Renal cortex interstitium (tissue), 11 donors: ENCODE measurements at regions not wholly inside any gene's neighbourhood (a gene's known extent, or its start where the extent isn't known, plus 50 kb on each side); places are given as distances from the start of the nearest gene placed in this dataset.
"Not testable (repeated sequence)": the region's sequence is repeated elsewhere in the genome, so short reads cannot be mapped to it uniquely, and the experiment has no call there.

Experiments
- DNase-seq, 11 donors: peaks; one replicate each; pipeline ENCODE4 v3.0.0-alpha.2; 2013; ENCODE audit warnings: low read depth in 9 of 11, low spot score in 4 of 11; ENCODE audit errors: extremely low read depth in 1 of 11

DNA sequence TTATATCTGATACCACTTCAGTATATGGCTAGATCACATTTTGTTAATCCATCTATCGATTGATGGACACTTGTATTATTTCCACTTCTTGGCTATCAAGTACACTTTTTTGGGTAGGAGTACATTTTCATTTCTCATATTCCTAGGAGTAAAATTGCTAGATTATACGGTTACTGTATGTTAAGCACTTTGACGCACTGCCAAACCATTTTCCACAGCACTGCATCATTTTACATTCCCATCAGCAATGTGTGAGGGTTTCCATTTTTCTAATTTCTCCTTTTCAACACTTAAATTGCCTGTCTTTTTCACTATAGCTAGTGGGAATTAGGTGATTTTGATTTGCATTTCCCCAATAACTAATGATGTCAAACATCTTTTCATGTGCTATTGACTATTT, 179.3 kb upstream of the B3GAT1 start:
- no peak for DNase-seq

DNA sequence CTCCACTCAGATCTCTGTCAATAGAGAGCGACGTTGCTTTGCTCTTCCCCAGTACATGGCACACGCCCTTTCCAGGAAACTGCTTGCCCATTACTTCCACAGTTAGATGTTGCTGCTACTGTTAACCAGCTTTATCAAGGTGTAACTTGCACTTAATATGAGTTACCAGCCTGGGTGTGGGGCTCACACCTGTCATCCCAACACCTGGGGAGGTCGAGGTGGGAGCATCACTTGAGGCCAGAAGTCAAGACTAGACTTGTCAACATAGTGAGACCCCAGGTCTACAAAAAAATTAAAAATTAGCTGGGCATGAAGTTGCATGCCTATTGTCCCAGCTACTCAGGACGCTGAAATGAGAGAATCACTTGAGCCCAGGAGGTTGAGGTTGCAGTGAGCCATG, 177.1 kb upstream of the B3GAT1 start:
- no peak for DNase-seq

DNA sequence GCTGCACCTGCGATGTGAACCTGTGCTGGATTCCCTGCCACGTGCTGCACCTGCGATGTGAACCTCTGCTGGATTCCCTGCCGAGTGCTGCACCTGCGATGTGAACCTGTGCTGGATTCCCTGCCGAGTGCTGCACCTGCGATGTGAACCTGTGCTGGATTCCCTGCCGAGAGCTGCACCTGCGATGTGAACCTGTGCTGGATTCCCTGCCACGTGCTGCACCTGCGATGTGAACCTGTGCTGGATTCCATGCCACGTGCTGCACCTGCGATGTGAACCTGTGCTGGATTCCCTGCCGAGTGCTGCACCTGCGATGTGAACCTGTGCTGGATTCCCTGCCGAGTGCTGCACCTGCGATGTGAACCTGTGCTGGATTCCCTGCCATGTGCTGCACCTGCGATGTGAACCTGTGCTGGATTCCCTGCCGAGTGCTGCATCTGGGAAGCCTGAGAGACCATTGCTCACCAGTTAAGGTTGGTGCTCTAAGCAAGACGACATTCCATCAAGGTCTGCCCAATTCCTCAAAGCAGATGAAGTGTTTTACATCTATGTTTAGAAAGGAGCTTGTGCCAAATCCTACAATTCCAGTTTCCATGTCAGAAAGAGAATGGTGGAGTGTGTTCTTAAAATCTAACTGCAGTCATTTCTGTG, 176.5 kb upstream of the B3GAT1 start:
- not testable (repeated sequence) for DNase-seq

DNA sequence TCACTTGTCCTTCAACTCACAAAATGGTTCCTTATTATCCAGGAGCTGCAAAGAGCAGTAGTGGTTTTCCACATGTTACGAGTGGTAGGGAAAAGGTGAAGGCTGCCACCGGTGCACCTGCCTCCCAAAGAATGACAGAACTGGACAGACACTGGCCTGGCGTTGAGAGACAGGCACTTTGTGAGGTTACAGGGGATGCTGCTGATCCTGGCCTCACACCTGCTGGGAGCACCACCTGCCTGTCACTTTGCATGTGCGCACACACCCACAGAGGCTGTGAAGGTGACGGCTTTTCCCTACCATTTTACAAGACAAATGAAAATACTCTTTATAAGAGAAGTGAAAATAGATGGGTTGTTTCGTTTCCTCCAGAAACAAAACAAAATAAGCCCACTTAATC, 175.3 kb upstream of the B3GAT1 start:
- no peak for DNase-seq

DNA sequence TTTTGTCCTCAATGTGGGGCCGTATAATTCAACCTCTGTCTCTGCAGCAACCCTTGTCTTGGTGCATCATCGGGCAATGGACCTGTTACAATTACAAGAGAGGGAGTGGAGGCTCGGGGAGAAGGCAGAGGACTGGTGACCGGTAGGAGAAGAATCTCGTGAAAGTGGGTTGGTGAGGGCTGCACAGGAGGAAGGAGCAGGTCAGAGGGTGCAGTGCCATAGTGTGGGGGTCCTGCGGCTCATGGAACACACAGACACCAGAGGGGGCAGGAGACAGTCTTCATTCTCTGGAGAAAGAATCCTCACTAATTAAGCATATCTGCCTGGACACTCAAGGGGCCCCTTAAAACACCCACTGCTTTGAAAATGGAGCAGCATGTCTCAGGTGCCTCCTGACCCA, 174.7 kb upstream of the B3GAT1 start:
- DNase-seq, result no peak

DNA sequence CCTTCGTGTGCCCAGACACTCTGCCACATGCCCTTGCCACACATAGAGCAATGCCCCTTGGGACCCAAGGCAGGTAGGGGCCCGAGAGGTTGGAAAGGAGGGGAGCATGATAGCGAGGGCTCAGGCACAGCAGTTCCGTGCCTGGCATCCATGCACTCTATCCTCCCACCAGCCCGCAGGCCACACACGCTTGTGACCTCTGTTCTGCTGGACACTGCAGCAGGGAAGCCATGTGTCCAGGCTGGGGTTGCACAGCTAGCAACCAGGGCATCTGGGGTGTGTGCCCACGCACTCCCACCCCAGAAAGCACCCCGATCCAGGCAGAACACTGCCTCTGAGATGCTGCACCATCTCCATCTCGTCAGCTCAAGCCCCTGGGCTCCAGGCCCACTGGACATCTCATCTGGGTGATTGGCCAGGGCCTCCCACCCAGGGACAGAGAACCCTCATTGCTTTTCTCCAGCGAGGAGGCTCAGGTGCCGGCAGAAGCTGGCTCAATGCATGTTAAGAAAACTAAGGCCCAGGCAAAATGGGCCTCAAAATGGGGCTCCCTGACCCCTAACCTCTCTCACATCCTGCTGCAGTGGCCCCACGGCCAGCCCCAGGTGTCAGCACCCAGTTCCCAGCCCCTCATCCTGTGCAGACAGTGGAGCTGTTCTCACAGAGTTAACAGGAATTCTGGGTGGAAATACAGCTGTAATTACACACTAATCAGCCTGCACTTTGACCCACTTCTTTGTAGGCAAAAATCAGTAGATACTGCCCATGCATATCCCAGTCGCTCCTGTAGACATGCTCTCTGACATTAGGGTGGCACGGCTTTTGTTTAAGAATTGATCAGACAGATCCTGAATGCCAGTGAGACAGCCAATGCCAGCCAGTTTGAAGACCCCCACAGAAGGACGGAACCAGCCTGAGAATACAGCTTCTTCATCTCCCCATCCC, 173.9 kb upstream of the B3GAT1 start:
- no peak for DNase-seq

DNA sequence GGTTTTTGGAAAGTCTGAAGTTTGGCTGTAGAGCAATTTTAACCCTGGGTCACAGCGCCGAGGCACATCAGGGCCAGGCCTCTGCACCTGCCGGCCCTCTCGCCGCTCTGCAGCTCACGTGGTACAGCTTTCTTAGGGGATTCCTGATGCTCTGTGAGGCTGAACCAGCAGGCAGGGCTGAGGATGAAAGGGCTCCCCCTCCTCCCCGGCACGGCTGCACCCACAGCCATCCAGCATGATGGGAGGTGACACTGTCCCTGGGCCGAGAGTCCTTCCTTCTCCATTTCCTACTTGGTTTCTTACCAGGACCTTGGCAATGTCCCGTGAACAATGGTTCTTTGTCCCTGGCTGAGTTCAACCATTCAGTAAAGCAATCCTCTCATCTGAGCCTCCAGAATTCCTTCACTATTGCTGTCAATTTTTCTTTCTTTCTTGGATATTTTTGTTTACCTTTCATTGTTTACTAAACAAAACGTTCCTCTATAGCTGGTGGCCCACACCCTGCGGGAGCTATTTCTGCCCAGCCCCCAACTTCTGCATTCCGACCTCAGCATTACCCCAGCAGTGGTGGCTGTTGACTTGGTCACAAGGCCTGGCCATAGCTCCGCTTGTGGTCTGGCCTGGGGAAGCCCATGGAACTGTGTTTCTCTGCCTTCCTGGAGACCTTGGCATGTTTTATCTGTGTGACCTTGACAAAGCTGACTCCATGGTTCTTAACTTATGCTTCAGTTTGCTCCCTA, 172.8 kb upstream of the B3GAT1 start:
- DNase-seq, result peak in 8 of 11 donors; percentile 23 to 63 (median 42)

- no peak for DNase-seq
Observed at GRCh38 chr11:134584001-134584561, 172.0 kb upstream of the B3GAT1 start.

DNA sequence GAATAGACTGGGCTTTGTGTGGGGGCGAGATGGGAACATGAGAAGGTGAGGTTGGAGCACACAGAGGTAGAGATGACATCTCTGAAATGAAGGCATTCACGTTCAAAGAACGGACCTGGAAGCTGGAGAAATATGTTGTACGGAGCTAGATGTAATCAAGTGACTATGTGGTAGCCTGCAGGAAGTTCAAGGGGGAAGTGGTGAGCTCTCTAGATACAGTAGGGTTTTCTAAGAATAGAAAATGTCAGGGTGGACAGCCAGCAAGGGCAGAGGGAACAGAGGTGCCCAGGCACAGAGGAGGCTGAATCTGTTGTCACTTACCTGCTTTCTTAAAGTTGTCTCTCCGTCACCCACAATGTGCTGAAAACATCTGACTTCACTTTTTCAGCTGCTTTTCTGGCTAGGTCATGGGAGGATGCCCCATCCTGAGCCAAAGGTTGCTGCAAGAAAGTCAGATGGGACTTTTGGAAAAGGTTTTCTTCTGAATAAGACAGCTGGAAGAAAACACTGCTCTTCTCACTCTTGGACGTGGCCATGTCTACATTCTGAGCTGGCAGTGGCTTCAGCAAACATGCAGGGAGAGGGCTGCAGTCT, 171.5 kb upstream of the B3GAT1 start:
- no peak for DNase-seq

- no peak for DNase-seq
Observed at GRCh38 chr11:134582770-134583095, 170.7 kb upstream of the B3GAT1 start.

DNA sequence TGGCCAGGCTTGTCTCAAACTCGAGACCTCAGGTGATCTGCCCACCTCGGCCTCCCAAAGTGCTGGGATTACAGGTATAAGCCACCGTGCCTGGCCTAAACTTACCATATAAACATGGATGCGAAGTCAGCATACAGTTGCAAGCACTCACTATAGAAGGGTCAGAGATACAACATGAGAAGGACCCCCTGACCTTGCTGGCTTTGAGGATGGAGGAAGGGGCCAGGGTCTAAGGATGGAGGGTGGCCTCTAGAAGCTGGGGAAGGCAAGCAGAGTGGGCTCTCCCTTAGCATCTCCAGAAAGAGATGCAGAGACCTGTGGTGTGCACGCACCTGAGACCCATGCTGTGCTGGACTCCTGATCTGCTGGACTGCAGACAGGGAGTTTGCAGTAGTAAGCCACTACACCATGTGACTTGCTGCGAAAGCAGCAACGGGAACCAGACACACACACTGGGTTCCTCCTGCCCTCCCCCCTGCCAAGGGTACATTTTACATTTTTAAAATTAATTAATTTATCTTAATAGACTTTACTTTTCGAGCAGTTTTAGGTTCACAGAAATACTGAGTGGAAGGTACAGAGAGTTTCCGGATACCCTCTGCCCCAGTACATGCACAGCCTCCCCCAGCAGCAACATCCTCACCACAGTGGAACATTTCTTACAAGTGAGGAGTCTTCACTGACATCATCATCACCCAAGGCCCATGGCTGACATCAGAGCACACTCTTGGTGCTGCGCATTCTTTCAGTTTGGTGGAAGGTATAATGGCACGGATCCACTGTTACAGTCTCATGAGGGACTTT, 170.1 kb upstream of the B3GAT1 start:
- DNase-seq, result no peak

DNA sequence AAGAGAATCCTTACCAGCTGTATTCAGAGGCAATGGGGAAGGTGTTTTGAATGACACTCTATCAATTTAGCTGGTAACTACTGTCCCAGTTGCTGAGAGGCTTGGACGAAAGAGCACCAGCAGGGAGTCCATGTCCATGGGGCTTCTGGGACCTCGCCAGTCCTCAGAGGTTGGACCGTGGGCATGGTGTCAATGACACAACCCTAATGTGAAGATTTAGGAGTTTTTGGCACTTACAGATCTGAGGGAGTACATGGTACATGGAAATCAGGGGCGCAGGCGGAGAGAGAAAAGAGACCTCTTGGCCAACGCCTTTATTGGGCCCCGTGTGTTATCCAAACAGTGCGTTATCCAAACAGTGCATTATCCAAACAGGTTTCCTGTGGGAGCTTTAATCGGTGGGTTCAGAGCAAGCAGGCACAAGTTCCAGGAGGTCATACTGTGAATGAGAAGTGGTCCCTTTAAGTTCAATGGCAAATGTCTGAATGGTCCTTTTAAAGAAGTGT, 169.1 kb upstream of the B3GAT1 start:
- no peak for DNase-seq

DNA sequence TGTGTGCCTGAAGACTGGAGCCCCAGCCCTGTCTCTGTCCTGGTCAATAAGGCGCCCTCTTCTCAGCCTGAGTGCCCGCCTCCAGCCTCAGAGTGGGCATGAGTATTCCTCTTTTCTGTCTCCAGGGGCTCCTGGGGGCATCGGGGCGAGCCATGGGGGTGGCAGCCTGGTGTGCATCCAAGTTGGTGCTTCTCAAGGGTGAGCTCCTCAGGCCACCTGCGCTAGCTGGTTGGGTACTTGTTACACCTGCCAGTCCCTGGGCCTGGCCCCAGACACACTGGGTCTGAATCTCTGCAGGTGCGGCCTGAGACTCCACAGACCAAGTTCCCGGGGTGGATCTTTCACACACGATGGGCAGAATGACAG, 168.6 kb upstream of the B3GAT1 start:
- no peak for DNase-seq

DNA sequence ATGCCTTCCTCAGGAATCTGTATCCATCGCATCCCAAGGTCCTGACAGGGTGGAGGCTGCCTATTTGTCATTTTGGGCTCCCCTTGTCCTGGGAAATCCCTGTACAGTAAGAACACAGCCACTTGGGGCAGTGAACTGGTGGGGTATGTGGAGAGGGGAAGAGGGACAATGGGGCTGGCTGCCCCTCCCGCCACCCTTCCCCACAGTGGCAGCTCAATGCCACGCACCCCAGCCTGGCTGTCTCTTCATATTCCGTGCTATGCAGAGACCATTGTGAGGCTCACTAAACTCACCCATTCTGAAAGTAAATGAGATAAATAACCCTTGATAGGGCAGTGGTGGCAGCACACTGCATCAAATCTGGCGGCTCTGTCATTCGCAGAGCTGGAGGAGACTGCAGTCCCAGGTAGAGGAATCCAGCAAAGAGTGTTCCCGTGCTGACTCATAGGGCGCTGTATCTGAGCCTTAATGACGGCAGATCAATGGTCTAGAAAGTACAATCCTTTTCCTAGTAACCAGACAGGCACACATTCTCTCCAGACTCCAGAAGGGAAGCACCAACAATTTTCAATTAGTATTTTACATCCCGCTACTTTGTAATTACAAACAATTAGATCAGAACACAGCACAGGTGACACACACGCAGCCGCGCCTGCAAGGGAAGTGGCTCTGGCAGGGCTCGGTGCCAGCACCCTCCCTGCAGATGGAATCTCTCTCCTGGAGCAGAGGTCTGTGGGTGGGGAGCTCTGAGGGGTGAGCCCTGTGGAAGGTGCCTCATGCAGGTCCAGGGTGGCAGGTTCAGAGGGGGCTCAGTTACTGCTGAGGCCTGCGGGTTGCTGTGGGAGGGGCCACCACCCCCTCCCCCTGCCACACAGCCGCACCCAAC, 167.9 kb upstream of the B3GAT1 start:
- DNase-seq, result no peak

GRCh38 chr11:134578807-134579723, 167.0 kb upstream of the B3GAT1 start:
- DNase-seq, result no peak

- no peak for DNase-seq
Observed at GRCh38 chr11:134577751-134578395, 165.8 kb upstream of the B3GAT1 start.
